ENCODE measurements at regions not wholly inside any gene's neighbourhood (a gene's known extent, or its start where the extent isn't known, plus 50 kb on each side); places are given as distances from the start of the nearest gene placed in this dataset.

DNA sequence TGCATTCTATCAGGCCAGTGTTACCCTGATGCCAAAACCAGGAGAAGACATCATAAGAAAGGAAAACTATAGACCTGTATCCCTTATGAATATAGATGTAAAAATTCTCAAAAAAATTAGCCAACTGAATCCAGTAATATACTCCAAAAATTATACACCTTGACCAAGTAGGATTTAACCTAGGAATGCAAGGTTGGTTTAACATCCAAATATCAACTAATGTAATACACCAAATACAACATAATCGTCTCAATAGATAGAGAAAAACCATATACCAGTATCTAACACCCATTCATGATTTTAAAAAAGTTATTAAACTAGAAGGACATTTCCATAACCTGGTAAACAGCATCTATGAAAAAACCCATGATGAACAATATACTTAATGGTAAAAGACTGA is 56.5 kb upstream of the SELENOK start:
- H3K36me3 Mint-ChIP-seq (ENCODE audit: low read depth) = no peaks in the 10 kb centered on the region
- ChIA-PET CTCF (interaction anchor here (1.0 kb wide), 1 partner anchor 9 kb away, joined by 3 read pairs; no protein-coding TSS in a partner anchor), POLR2A (no interaction called here)
- Histone ChIP-seq H3K4me1 (ENCODE audit: insufficient read depth, low read length) (no peaks in the 10 kb centered on the region), H3K4me3 (ENCODE audit: low read length) (no peak overlapping the region), H3K36me3 (ENCODE audit: insufficient read depth, low read length) (no peaks in the 10 kb centered on the region), H3K27ac (ENCODE audit: low read depth in 1 of 2, low read length in 2 of 2) (no peak overlapping the region), H3K9me3 (ENCODE audit: control insufficient read depth in 1 of 2, insufficient read depth in 1 of 2, low read length in 2 of 2) (peaks cover 13 to 16% of the 10 kb centered on the region in 2 experiments), H3K27me3 (ENCODE audit: control insufficient read depth in 1 of 2, insufficient read depth in 2 of 2, low read length in 2 of 2) (no peaks in the 10 kb centered on the region)
- intact Hi-C loops (cut with DNase I, micrococcal nuclease) = no loop called here
- ATAC-seq (ENCODE audit: poor library complexity) = no peak
- H3K4me1 Mint-ChIP-seq (ENCODE audit: low read depth) = no peaks in the 10 kb centered on the region
- TF ChIP-seq, protein P1, sequence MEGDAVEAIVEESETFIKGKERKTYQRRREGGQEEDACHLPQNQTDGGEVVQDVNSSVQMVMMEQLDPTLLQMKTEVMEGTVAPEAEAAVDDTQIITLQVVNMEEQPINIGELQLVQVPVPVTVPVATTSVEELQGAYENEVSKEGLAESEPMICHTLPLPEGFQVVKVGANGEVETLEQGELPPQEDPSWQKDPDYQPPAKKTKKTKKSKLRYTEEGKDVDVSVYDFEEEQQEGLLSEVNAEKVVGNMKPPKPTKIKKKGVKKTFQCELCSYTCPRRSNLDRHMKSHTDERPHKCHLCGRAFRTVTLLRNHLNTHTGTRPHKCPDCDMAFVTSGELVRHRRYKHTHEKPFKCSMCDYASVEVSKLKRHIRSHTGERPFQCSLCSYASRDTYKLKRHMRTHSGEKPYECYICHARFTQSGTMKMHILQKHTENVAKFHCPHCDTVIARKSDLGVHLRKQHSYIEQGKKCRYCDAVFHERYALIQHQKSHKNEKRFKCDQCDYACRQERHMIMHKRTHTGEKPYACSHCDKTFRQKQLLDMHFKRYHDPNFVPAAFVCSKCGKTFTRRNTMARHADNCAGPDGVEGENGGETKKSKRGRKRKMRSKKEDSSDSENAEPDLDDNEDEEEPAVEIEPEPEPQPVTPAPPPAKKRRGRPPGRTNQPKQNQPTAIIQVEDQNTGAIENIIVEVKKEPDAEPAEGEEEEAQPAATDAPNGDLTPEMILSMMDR (IDR thresholded peaks at IDR 0.05) = no peak
- H3K27ac Mint-ChIP-seq = no peak overlapping the region
- no peak for DNase-seq
- no peak overlapping the region for H3K4me3 Mint-ChIP-seq
- peaks cover 10% of the 10 kb centered on the region for H3K9me3 Mint-ChIP-seq
- H3K27me3 Mint-ChIP-seq = peaks cover 23% of the 10 kb centered on the region

DNA sequence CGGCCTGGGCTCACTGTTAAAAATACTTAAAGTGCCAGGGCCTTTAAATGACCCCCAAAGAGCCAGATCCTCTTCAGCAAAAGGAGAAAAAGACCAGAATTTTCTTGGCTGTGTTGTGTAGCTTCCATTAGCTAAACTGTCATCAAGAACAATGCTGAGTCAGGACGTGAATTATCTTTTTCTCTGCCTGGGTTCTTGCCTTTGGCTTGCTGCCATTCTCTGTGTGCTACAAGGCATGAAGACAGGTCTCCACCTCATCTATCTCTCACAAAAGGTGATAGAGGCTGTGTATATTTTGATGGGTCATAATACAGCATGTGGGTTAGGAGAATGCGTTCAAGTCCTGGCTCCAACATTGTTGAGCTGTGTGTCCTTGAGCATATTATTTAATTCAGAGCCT is 52.4 kb upstream of the SELENOK start:
- Histone ChIP-seq H3K4me1 (ENCODE audit: insufficient read depth, low read length) (no peaks in the 10 kb centered on the region), H3K4me3 (ENCODE audit: low read length) (no peak overlapping the region), H3K9me3 (ENCODE audit: control insufficient read depth in 1 of 2, insufficient read depth in 1 of 2, low read length in 2 of 2) (peaks cover 13 to 16% of the 10 kb centered on the region in 2 experiments), H3K27ac (ENCODE audit: low read depth in 1 of 2, low read length in 2 of 2) (no peak overlapping the region), H3K27me3 (ENCODE audit: control insufficient read depth in 1 of 2, insufficient read depth in 2 of 2, low read length in 2 of 2) (peaks cover 0 to 3% of the 10 kb centered on the region in 2 experiments), H3K36me3 (ENCODE audit: insufficient read depth, low read length) (no peaks in the 10 kb centered on the region)
- no peaks in the 10 kb centered on the region for H3K36me3 Mint-ChIP-seq (ENCODE audit: low read depth)
- H3K27me3 Mint-ChIP-seq = peaks cover 57% of the 10 kb centered on the region
- H3K4me3 Mint-ChIP-seq = no peak overlapping the region
- CTCF ChIA-PET = no interaction called here
- TF ChIP-seq, protein P1 (IDR thresholded peaks at IDR 0.05) = no peak
- H3K4me1 Mint-ChIP-seq (ENCODE audit: low read depth) = no peaks in the 10 kb centered on the region
- peaks cover 10% of the 10 kb centered on the region for H3K9me3 Mint-ChIP-seq
- no peak for DNase-seq
- ATAC-seq (ENCODE audit: poor library complexity) = no peak
- no peak overlapping the region for H3K27ac Mint-ChIP-seq
- intact Hi-C loops (cut with DNase I, micrococcal nuclease) = no loop called here
- POLR2A ChIA-PET = no interaction called here

DNA sequence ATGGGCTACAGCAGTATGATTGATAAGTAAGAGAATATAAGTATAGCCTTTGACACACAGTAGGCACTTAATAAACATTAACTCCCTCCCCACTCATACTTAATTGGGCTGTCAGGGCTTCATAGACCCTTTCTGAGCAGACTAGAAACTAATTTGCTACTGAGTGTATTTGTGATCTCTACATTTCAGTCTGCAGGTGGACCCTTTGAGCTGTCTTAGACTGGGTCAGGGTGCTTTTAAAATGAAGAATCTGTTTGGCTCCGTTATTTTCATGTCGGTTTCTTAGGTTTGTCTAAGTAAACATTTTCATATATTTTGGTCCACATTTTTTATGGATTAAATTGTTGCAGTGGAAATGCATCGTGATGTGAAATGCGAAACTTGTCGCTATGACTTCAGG is 50.3 kb upstream of the SELENOK start:
- H3K36me3 ChIP-seq (ENCODE audit: insufficient read depth, low read length) = no peaks in the 10 kb centered on the region
- POLR2A ChIA-PET = no interaction called here
- H3K4me1 ChIP-seq (ENCODE audit: insufficient read depth, low read length) = no peaks in the 10 kb centered on the region
- Mint-ChIP-seq H3K36me3 (ENCODE audit: low read depth) (no peaks in the 10 kb centered on the region), H3K27me3 (peaks cover 78% of the 10 kb centered on the region), H3K27ac (no peak overlapping the region), H3K9me3 (peaks cover 10% of the 10 kb centered on the region), H3K4me1 (ENCODE audit: low read depth) (no peaks in the 10 kb centered on the region), H3K4me3 (no peak overlapping the region)
- CTCF ChIA-PET = no interaction called here
- H3K27me3 ChIP-seq (ENCODE audit: control insufficient read depth in 1 of 2, insufficient read depth in 2 of 2, low read length in 2 of 2) = peaks cover 0 to 5% of the 10 kb centered on the region in 2 experiments
- peaks cover 10 to 11% of the 10 kb centered on the region in 2 experiments for H3K9me3 ChIP-seq (ENCODE audit: control insufficient read depth in 1 of 2, insufficient read depth in 1 of 2, low read length in 2 of 2)
- DNase-seq (no peak), ATAC-seq (ENCODE audit: poor library complexity) (no peak)
- H3K27ac ChIP-seq (ENCODE audit: low read depth in 1 of 2, low read length in 2 of 2) = no peak overlapping the region
- TF ChIP-seq, protein P1 (IDR thresholded peaks at IDR 0.05) = no peak
- intact Hi-C loops (cut with DNase I, micrococcal nuclease) = no loop called here
- H3K4me3 ChIP-seq (ENCODE audit: low read length) = no peak overlapping the region

All from CD4-positive, alpha-beta T cell (primary cell).